Neural crest cell (in vitro differentiated cells): ENCODE measurements at regions not wholly inside any gene's neighbourhood (a gene's known extent, or its start where the extent isn't known, plus 50 kb on each side); places are given as distances from the start of the nearest gene placed in this dataset.

Experiments
- DNase-seq: peaks from one replicate; pipeline ENCODE4 v3.0.0; 2021; ENCODE audit warnings: low read depth, mixed read lengths, low spot score
- H3K27ac Mint-ChIP-seq: one replicate; pipeline ENCODE4 v1.8.0; 2021; ENCODE audit warnings: mild to moderate bottlenecking, mixed read lengths; ENCODE audit not compliant: unreplicated experiment
- H3K27me3 Mint-ChIP-seq: 2 replicates; pipeline ENCODE4 v1.8.0; 2021; ENCODE audit warnings: low read depth, mild to moderate bottlenecking, mixed read lengths
- H3K36me3 Mint-ChIP-seq: 2 replicates; pipeline ENCODE4 v1.8.0; 2021; ENCODE audit warnings: low read depth, mild to moderate bottlenecking, mixed read lengths
- H3K4me1 Mint-ChIP-seq: 2 replicates; pipeline ENCODE4 v1.8.0; 2021; ENCODE audit warnings: mixed read lengths
- H3K4me3 Mint-ChIP-seq: one replicate; pipeline ENCODE4 v1.8.0; 2021; ENCODE audit warnings: mild to moderate bottlenecking, mixed read lengths
- H3K9me3 Mint-ChIP-seq: 2 replicates; pipeline ENCODE4 v1.8.0; 2021; ENCODE audit warnings: mixed read lengths
- CTCF ChIP-seq: fragments of 200-600 bp; sonication (generic); conservative IDR thresholded peaks from 2 replicates; pipeline ENCODE4 v1.5.0; 2021; ENCODE audit warnings: antibody characterized with exemption, mild to moderate bottlenecking

DNA sequence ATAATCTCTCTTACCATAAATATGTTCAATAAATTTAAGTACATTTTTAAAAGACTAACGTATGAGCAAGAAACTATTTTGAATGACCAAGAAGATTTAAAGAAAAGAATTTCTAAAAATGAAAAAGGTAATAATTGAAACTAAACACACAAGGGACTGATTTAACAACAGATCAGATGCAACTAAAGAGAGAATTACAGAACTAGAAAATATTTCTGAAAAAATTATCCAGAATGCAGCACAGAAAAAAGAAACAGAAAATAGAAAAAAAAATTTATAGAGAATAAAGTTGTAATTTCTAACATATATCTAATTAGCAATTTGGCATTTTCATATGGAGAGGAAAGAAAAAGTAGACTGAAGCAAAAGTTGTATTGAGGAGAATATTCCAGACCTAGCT lies 269.3 kb downstream of the TLE1 start:
- H3K9me3 Mint-ChIP-seq = peaks cover 11% of the 10 kb centered on the region
- no peak overlapping the region for H3K4me3 Mint-ChIP-seq
- no peak overlapping the region for H3K27ac Mint-ChIP-seq
- H3K4me1 Mint-ChIP-seq = peaks cover 4% of the 10 kb centered on the region
- H3K36me3 Mint-ChIP-seq = peaks cover 9% of the 10 kb centered on the region
- no peaks in the 10 kb centered on the region for H3K27me3 Mint-ChIP-seq
- DNase-seq = no peak
- TF ChIP-seq CTCF = no peak

DNA sequence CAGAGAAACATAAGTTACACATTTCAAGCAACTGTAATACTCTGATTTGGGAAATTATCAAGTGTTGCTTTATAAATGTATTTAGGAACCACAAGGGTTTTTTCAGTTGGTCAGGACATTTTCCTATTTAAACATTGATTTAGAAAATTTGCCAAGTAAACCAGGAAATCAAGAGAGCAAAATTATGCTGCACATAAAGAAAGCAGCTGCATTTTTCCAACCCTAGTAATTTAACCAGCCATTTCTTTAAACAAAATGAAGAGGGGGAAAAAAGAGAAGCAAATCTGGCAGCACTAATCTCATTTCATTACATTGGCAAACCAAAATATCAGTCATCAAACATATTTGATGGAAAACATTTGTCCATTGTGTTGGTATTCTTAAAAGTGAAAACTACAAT lies 271.4 kb downstream of the TLE1 start:
- no peak overlapping the region for H3K4me3 Mint-ChIP-seq
- no peak for DNase-seq
- peaks cover 4% of the 10 kb centered on the region for H3K4me1 Mint-ChIP-seq
- H3K27me3 Mint-ChIP-seq = no peaks in the 10 kb centered on the region
- peaks cover 9% of the 10 kb centered on the region for H3K36me3 Mint-ChIP-seq
- H3K27ac Mint-ChIP-seq = no peak overlapping the region
- H3K9me3 Mint-ChIP-seq = peaks cover 11% of the 10 kb centered on the region
- no peak for TF ChIP-seq CTCF

GRCh38 chr9:81417299-81417675 lies 272.1 kb downstream of the TLE1 start:
- no peak overlapping the region for H3K4me3 Mint-ChIP-seq
- no peak for DNase-seq
- no peak overlapping the region for H3K27ac Mint-ChIP-seq
- H3K9me3 Mint-ChIP-seq = peaks cover 10% of the 10 kb centered on the region
- H3K4me1 Mint-ChIP-seq = peaks cover 4% of the 10 kb centered on the region
- H3K27me3 Mint-ChIP-seq = no peaks in the 10 kb centered on the region
- TF ChIP-seq CTCF = no peak
- H3K36me3 Mint-ChIP-seq = peaks cover 10% of the 10 kb centered on the region

- H3K4me3 Mint-ChIP-seq = no peak overlapping the region
- H3K9me3 Mint-ChIP-seq = peaks cover 7% of the 10 kb centered on the region
Observed at GRCh38 chr9:81416476-81417298, 272.7 kb downstream of the TLE1 start.

DNA sequence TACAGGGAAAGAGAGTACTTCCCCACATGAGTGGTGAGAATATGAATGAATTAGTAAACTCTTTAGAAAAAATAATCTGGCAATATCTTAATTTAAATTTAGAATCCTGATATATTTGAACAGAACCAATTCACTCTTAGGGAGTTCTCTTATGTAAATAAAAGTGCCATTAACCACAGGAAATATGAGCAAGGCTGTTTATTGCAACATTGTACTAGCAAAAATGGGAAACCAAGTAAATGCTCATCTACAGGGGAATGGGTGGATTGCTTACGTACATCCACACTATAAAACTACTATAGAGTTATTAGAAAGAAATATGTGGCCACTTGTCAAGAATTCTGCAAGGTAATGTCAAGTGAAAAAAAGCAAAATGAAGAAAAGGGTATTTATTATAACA lies 274.5 kb downstream of the TLE1 start:
- TF ChIP-seq CTCF = no peak
- Mint-ChIP-seq H3K4me3 (no peak overlapping the region), H3K36me3 (peaks cover 9% of the 10 kb centered on the region), H3K27me3 (no peaks in the 10 kb centered on the region), H3K27ac (no peak overlapping the region), H3K9me3 (peaks cover 10% of the 10 kb centered on the region), H3K4me1 (peaks cover 4% of the 10 kb centered on the region)
- no peak for DNase-seq

More at GRCh38 chr9:81416476-81417298, 272.7 kb downstream of the TLE1 start:
- Mint-ChIP-seq H3K27me3 (no peaks in the 10 kb centered on the region), H3K4me1 (peaks cover 4% of the 10 kb centered on the region), H3K27ac (no peak overlapping the region), H3K36me3 (peaks cover 9% of the 10 kb centered on the region)
- no peak for TF ChIP-seq CTCF
- DNase-seq = no peak
